GM12878 (cell line): ENCODE measurements at regions not wholly inside any gene's neighbourhood (a gene's known extent, or its start where the extent isn't known, plus 50 kb on each side); places are given as distances from the start of the nearest gene placed in this dataset.

Source experiments
- E2F8 ChIP-seq: fragments of 450-650 bp; IDR thresholded peaks from 2 replicates; pipeline ENCODE4 v1.6.1; 2018; ENCODE audit warnings: mild to moderate bottlenecking, low read depth, moderate library complexity; ENCODE audit not compliant: partially characterized antibody
- IKZF1 ChIP-seq: fragments of 450-650 bp; conservative IDR thresholded peaks from 2 replicates; pipeline ENCODE4 v1.6.1; 2017; ENCODE audit warnings: antibody characterized with exemption, mild to moderate bottlenecking
- IRF3 ChIP-seq: fragments of 450-650 bp; IDR thresholded peaks from 2 replicates; pipeline ENCODE4 v1.6.1; 2014; ENCODE audit warnings: mild to moderate bottlenecking
- MEF2B ChIP-seq: fragments of 450-650 bp; IDR thresholded peaks from 2 replicates; pipeline ENCODE4 v1.6.1; 2018; ENCODE audit warnings: mild to moderate bottlenecking, moderate library complexity; ENCODE audit not compliant: partially characterized antibody, poor library complexity, severe bottlenecking
- NFXL1 ChIP-seq: fragments of 450-650 bp; IDR thresholded peaks from 2 replicates; pipeline ENCODE4 v1.6.1; 2017; ENCODE audit warnings: antibody characterized with exemption, mild to moderate bottlenecking, borderline replicate concordance
- SIX5 ChIP-seq: IDR thresholded peaks from 2 replicates; pipeline ENCODE4 v1.6.1; 2011; ENCODE audit warnings: mild to moderate bottlenecking, low read depth, low read length, moderate library complexity; ENCODE audit not compliant: severe bottlenecking
- SMARCA5 ChIP-seq: fragments of 450-650 bp; IDR thresholded peaks from 2 replicates; pipeline ENCODE4 v1.6.1; 2017; ENCODE audit warnings: mild to moderate bottlenecking
- SMC3 ChIP-seq: IDR thresholded peaks from 2 replicates; pipeline ENCODE4 v1.6.1; 2011; ENCODE audit warnings: low read length, improper control_type of control experiment, borderline replicate concordance
- ZNF24 ChIP-seq: fragments of 450-650 bp; IDR thresholded peaks from 2 replicates; pipeline ENCODE4 v1.6.1; 2017; ENCODE audit warnings: antibody characterized with exemption, mild to moderate bottlenecking

GRCh38 chr9:134547161-134548100 lies 94.2 kb upstream of the COL5A1 start (continued):
- TF ChIP-seq E2F8 (no peak), IKZF1 (no peak), ZNF24 (no peak), MEF2B (no peak), NFXL1 (no peak), SMC3 (no peak), SMARCA5 (no peak), IRF3 (no peak), SIX5 (no peak)
